ENCODE measurements at regions not wholly inside any gene's neighbourhood (a gene's known extent, or its start where the extent isn't known, plus 50 kb on each side); places are given as distances from the start of the nearest gene placed in this dataset.
"Not testable (repeated sequence)": the region's sequence is repeated elsewhere in the genome, so short reads cannot be mapped to it uniquely, and the experiment has no call there.

DNA sequence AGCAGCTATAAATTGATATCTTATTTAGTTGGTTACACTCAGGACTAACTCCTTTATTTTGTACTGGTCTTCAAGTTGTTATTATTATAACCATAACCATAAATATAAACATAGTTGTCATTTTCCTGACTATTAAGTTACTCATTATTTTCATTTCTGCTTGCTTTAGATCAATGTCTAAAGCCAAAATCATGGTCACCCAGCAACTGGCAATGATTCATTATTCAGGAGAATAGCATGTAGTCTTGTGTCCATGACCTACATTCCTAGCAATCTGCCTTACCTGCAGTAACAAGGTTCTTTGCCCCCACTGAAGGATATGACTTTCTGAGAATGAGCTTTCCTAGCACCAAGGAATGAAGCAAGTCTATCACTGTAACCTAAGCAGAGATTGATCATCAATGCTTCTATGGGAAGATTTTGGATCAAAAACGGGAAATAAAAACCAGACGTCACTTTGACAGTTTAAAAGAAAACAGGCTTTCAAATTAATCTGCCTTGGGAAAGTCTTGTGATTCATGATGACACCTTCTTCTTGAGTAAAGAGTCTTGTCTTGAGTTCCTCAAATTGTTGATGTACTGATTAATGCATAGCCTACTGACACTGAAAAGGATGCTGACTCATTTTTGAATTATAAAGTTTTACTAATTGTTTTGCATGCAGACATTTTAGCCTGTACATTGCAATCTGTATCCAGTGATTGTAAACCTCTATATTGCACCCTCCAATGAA, 203.3 kb upstream of the IVNS1ABP start:
- no peak for DNase-seq (ENCODE audit: low read depth in 1 of 2, low spot score in 1 of 2)
- TF ChIP-seq, protein P1, sequence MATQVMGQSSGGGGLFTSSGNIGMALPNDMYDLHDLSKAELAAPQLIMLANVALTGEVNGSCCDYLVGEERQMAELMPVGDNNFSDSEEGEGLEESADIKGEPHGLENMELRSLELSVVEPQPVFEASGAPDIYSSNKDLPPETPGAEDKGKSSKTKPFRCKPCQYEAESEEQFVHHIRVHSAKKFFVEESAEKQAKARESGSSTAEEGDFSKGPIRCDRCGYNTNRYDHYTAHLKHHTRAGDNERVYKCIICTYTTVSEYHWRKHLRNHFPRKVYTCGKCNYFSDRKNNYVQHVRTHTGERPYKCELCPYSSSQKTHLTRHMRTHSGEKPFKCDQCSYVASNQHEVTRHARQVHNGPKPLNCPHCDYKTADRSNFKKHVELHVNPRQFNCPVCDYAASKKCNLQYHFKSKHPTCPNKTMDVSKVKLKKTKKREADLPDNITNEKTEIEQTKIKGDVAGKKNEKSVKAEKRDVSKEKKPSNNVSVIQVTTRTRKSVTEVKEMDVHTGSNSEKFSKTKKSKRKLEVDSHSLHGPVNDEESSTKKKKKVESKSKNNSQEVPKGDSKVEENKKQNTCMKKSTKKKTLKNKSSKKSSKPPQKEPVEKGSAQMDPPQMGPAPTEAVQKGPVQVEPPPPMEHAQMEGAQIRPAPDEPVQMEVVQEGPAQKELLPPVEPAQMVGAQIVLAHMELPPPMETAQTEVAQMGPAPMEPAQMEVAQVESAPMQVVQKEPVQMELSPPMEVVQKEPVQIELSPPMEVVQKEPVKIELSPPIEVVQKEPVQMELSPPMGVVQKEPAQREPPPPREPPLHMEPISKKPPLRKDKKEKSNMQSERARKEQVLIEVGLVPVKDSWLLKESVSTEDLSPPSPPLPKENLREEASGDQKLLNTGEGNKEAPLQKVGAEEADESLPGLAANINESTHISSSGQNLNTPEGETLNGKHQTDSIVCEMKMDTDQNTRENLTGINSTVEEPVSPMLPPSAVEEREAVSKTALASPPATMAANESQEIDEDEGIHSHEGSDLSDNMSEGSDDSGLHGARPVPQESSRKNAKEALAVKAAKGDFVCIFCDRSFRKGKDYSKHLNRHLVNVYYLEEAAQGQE (IDR thresholded peaks at IDR 0.05; ENCODE audit: insufficient replicate concordance, low read depth): no peak
- TF ChIP-seq SPI1 (IDR thresholded peaks at IDR 0.05; ENCODE audit: borderline replicate concordance, low read depth): peak; percentile 39; the same call in 1 of the 2 replicates
- no peaks in the 10 kb centered on the region for H3K27me3 ChIP-seq (ENCODE audit: insufficient read depth, poor library complexity, severe bottlenecking)
- H3K27ac ChIP-seq (replicated peaks): no peak overlapping the region
- H3K4me3 ChIP-seq (replicated peaks; ENCODE audit: insufficient read depth, low read length): no peak overlapping the region

DNA sequence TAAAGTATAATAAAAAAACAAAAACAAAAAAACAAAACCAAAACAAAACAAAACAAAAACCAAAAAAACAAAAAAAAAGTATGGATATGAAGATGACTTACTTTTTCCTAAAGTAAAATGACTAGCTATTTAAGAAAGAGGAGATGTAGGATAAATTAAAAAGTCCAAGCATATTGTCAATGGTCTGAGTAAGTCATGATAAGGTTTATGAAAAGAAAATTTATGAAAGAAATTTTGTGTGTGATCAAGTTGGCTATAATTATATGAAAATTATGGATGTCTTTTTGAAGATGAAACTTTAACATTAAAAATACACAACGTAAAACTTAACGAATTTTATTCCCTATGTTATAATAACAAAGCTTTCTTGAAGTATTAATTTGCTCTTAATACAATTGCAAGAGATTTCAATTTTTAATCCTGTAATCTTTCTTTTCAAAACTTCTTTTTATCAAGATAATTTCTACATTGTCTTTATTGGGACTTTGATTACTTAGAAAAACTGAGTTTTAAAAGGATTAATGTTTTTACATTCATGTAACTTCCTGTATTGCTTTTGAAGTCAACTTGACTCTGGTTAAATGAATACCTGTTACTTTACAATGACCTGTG, 200.9 kb upstream of the IVNS1ABP start:
- H3K4me3 ChIP-seq (replicated peaks; ENCODE audit: insufficient read depth, low read length): no peak overlapping the region
- no peak for DNase-seq (ENCODE audit: low read depth in 1 of 2, low spot score in 1 of 2)
- H3K27ac ChIP-seq (replicated peaks): no peak overlapping the region
- TF ChIP-seq, protein P2, sequence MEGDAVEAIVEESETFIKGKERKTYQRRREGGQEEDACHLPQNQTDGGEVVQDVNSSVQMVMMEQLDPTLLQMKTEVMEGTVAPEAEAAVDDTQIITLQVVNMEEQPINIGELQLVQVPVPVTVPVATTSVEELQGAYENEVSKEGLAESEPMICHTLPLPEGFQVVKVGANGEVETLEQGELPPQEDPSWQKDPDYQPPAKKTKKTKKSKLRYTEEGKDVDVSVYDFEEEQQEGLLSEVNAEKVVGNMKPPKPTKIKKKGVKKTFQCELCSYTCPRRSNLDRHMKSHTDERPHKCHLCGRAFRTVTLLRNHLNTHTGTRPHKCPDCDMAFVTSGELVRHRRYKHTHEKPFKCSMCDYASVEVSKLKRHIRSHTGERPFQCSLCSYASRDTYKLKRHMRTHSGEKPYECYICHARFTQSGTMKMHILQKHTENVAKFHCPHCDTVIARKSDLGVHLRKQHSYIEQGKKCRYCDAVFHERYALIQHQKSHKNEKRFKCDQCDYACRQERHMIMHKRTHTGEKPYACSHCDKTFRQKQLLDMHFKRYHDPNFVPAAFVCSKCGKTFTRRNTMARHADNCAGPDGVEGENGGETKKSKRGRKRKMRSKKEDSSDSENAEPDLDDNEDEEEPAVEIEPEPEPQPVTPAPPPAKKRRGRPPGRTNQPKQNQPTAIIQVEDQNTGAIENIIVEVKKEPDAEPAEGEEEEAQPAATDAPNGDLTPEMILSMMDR (IDR thresholded peaks at IDR 0.05; ENCODE audit: insufficient read depth, low read length): no peak
- TF ChIP-seq SPI1 (IDR thresholded peaks at IDR 0.05; ENCODE audit: borderline replicate concordance, low read depth) (no peak), GABPA (IDR thresholded peaks at IDR 0.05; ENCODE audit: low read depth) (no peak), POLR2AphosphoS5 (IDR thresholded peaks at IDR 0.05; ENCODE audit: low read depth) (no peak)
- TF ChIP-seq, protein P1 (IDR thresholded peaks at IDR 0.05; ENCODE audit: insufficient replicate concordance, low read depth): no peak
- H3K27me3 ChIP-seq (ENCODE audit: insufficient read depth, poor library complexity, severe bottlenecking): no peaks in the 10 kb centered on the region

DNA sequence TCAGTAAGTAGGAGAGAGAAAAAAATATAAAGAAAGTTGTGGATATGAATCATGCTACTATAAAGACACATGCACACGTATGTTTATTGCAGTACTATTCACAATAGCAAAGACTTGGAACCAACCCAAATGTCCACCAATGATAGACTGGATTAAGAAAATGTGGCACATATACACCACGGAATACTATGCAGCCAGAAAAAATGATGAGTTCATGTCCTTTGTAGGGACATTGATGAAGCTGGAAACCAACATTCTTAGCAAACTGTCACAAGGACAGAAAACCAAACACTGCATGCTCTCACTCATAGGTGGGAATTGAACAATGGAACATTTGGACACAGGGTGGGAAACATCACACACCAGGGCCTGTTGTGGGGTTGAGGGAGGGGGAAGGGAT, 200.3 kb upstream of the IVNS1ABP start:
- not testable (repeated sequence) for H3K4me3 ChIP-seq (replicated peaks; ENCODE audit: insufficient read depth, low read length); DNase-seq (ENCODE audit: low read depth in 1 of 2, low spot score in 1 of 2); H3K27me3 ChIP-seq (ENCODE audit: insufficient read depth, poor library complexity, severe bottlenecking)

DNA sequence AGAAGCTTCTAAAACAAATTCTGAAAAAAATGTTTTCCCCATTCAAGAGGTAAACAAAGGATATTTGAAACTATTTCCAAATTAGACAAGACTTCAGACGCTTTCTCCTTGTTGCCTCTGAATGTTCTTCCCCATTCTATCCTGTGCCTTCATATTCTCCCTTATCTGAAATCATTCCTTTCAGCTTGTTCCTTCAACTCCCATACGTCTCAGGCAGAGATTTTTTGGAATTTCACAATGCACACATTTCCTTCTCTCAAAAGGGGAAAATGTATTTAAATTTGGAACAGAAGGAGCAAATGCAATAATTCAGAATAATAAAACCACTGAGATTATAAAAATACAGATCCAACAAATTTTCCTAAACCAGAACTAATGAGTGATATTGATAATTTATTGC, 198.7 kb upstream of the IVNS1ABP start:
- Histone ChIP-seq H3K4me3 (replicated peaks; ENCODE audit: insufficient read depth, low read length) (no peak overlapping the region), H3K27me3 (ENCODE audit: insufficient read depth, poor library complexity, severe bottlenecking) (no peaks in the 10 kb centered on the region), H3K27ac (replicated peaks) (no peak overlapping the region)
- DNase-seq (ENCODE audit: low read depth in 1 of 2, low spot score in 1 of 2): no peak
- no peak for TF ChIP-seq SPI1 (IDR thresholded peaks at IDR 0.05; ENCODE audit: borderline replicate concordance, low read depth)
- no peak for TF ChIP-seq GABPA (IDR thresholded peaks at IDR 0.05; ENCODE audit: low read depth)
- TF ChIP-seq POLR2AphosphoS5 (IDR thresholded peaks at IDR 0.05; ENCODE audit: low read depth): no peak
- TF ChIP-seq, protein P1 (IDR thresholded peaks at IDR 0.05; ENCODE audit: insufficient replicate concordance, low read depth): no peak
- TF ChIP-seq, protein P2 (IDR thresholded peaks at IDR 0.05; ENCODE audit: insufficient read depth, low read length): no peak

More for the DNA sequence above, 200.3 kb upstream of the IVNS1ABP start:
- not testable (repeated sequence) for H3K27ac ChIP-seq (replicated peaks)

All from HL-60 (cell line).